CD4-positive, alpha-beta T cell treated with Interleukin-17A for 1 hour (primary cell): ENCODE measurements at regions not wholly inside any gene's neighbourhood (a gene's known extent, or its start where the extent isn't known, plus 50 kb on each side); places are given as distances from the start of the nearest gene placed in this dataset.

Source experiments
- DNase-seq: peaks from one replicate; pipeline ENCODE4 v3.0.0-alpha.2; 2020

- no peak for DNase-seq
Observed at GRCh38 chrY:15162211-15162610, 637.9 kb downstream of the NLGN4Y start.

- DNase-seq: no peak
Observed at GRCh38 chrY:15179890-15180289, 655.6 kb downstream of the NLGN4Y start.

- DNase-seq: no peak
Observed at GRCh38 chrY:15229056-15229455, 704.7 kb downstream of the NLGN4Y start.

GRCh38 chrY:15239596-15240132 lies 715.3 kb downstream of the NLGN4Y start:
- DNase-seq: no peak

- DNase-seq: no peak
Observed at GRCh38 chrY:15259286-15259685, 735.0 kb downstream of the NLGN4Y start.

GRCh38 chrY:15286572-15286971 lies 762.2 kb downstream of the NLGN4Y start:
- DNase-seq: no peak

GRCh38 chrY:15289821-15290220 lies 765.5 kb downstream of the NLGN4Y start:
- DNase-seq: no peak

GRCh38 chrY:15292881-15293280 lies 768.6 kb downstream of the NLGN4Y start:
- no peak for DNase-seq

GRCh38 chrY:15301879-15302278 lies 777.5 kb downstream of the NLGN4Y start:
- DNase-seq: no peak

- no peak for DNase-seq
Observed at GRCh38 chrY:15312166-15312565, 787.8 kb downstream of the NLGN4Y start.

GRCh38 chrY:15324189-15324588 lies 799.9 kb downstream of the NLGN4Y start:
- no peak for DNase-seq

GRCh38 chrY:15325201-15325600 lies 800.9 kb downstream of the NLGN4Y start:
- no peak for DNase-seq

- no peak for DNase-seq
Observed at GRCh38 chrY:15326673-15327072, 802.3 kb downstream of the NLGN4Y start.

GRCh38 chrY:15328848-15329247 lies 804.5 kb downstream of the NLGN4Y start:
- no peak for DNase-seq

- no peak for DNase-seq
Observed at GRCh38 chrY:15343522-15343921, 819.2 kb downstream of the NLGN4Y start.

- DNase-seq: no peak
Observed at GRCh38 chrY:15345471-15346155, 821.3 kb downstream of the NLGN4Y start.

GRCh38 chrY:15349351-15349750 lies 825.0 kb downstream of the NLGN4Y start:
- DNase-seq: no peak

- peak; percentile 5 for DNase-seq
Observed at GRCh38 chrY:15355321-15355720, 831.0 kb downstream of the NLGN4Y start.

GRCh38 chrY:15360471-15360870 lies 836.1 kb downstream of the NLGN4Y start:
- no peak for DNase-seq

- DNase-seq: no peak
Observed at GRCh38 chrY:15364996-15365395, 840.7 kb downstream of the NLGN4Y start.

GRCh38 chrY:15368786-15369185 lies 844.5 kb downstream of the NLGN4Y start:
- DNase-seq: no peak

- no peak for DNase-seq
Observed at GRCh38 chrY:15385178-15385577, 860.8 kb downstream of the NLGN4Y start.

GRCh38 chrY:15397556-15398280 lies 873.4 kb downstream of the NLGN4Y start:
- no peak for DNase-seq

GRCh38 chrY:15402451-15402850 lies 878.1 kb downstream of the NLGN4Y start:
- no peak for DNase-seq
